Liver (tissue), 7 donors: ENCODE measurements at regions not wholly inside any gene's neighbourhood (a gene's known extent, or its start where the extent isn't known, plus 50 kb on each side); places are given as distances from the start of the nearest gene placed in this dataset.
"Not testable (repeated sequence)": the region's sequence is repeated elsewhere in the genome, so short reads cannot be mapped to it uniquely, and the experiment has no call there.

Experiments
- DNase-seq: peaks from one replicate; pipeline ENCODE4 v3.0.0-alpha.2; 2017; ENCODE audit warnings: low spot score
- H3K27ac ChIP-seq, 2 donors: one replicate each; pipeline ENCODE4 v1.7.0; 2013; ENCODE audit warnings: inconsistent platforms in 2 of 2, low read length in 2 of 2, control low read depth in 1 of 2, low read depth in 1 of 2, mild to moderate bottlenecking in 1 of 2
- H3K27me3 ChIP-seq, 4 donors: one replicate each; pipeline versions ENCODE4 v1.6.1 to v1.7.0; 2013; ENCODE audit warnings: low read length in 3 of 4, inconsistent platforms in 1 of 4, mild to moderate bottlenecking in 1 of 4, moderate library complexity in 1 of 4; ENCODE audit not compliant: control insufficient read depth in 4 of 4, insufficient read depth in 4 of 4
- H3K36me3 ChIP-seq, 4 donors: one replicate each; pipeline versions ENCODE4 v1.6.1 to v1.7.0; 2013; ENCODE audit warnings: low read length in 3 of 4, mild to moderate bottlenecking in 3 of 4, low read depth in 1 of 4, moderate library complexity in 1 of 4; ENCODE audit not compliant: control insufficient read depth in 4 of 4, insufficient read depth in 3 of 4
- H3K4me1 ChIP-seq, 4 donors: one replicate each; pipeline versions ENCODE4 v1.6.1 to v1.7.0; 2013; ENCODE audit warnings: low read length in 3 of 4, mild to moderate bottlenecking in 3 of 4, moderate library complexity in 1 of 4; ENCODE audit not compliant: control insufficient read depth in 4 of 4, insufficient read depth in 4 of 4
- H3K4me3 ChIP-seq, 3 donors: one replicate each; pipeline versions ENCODE4 v1.6.1 to v1.7.0; 2013; ENCODE audit warnings: low read length in 3 of 3, control low read depth in 1 of 3, low read depth in 1 of 3, mild to moderate bottlenecking in 1 of 3
- H3K9ac ChIP-seq, 2 donors: one replicate each; pipeline ENCODE4 v1.7.0; 2013; ENCODE audit warnings: low read length in 2 of 2, mild to moderate bottlenecking in 2 of 2, moderate library complexity in 2 of 2, control low read depth in 1 of 2, low read depth in 1 of 2
- H3K9me3 ChIP-seq, 4 donors: one replicate each; pipeline versions ENCODE4 v1.6.1 to v1.7.0; 2013; ENCODE audit warnings: low read length in 3 of 4; ENCODE audit not compliant: control insufficient read depth in 4 of 4
- ATF3 ChIP-seq: IDR thresholded peaks from 2 replicates; pipeline ENCODE4 v1.6.1; 2016; ENCODE audit warnings: antibody characterized with exemption
- EGR1 ChIP-seq, 2 donors: IDR thresholded peaks; 2 replicates each; pipeline ENCODE4 v1.6.1; 2016 to 2018; ENCODE audit warnings: antibody characterized with exemption in 2 of 2, low read depth in 2 of 2
- FOXA2 ChIP-seq: IDR thresholded peaks from 2 replicates; pipeline ENCODE4 v1.6.1; 2016; ENCODE audit warnings: antibody characterized with exemption
- GABPA ChIP-seq, 2 donors: IDR thresholded peaks in 1 of 2; conservative IDR thresholded peaks in 1 of 2; 2 replicates each; pipeline ENCODE4 v1.6.1; 2016; ENCODE audit warnings: antibody characterized with exemption in 2 of 2, mild to moderate bottlenecking in 1 of 2, moderate library complexity in 1 of 2
- JUND ChIP-seq, 2 donors: IDR thresholded peaks; 2 replicates each; pipeline ENCODE4 v1.6.1; 2016; ENCODE audit warnings: antibody characterized with exemption in 2 of 2
- MAX ChIP-seq: IDR thresholded peaks from 2 replicates; pipeline ENCODE4 v1.6.1; 2016; ENCODE audit warnings: antibody characterized with exemption
- NR2F2 ChIP-seq: IDR thresholded peaks from 2 replicates; pipeline ENCODE4 v1.6.1; 2016; ENCODE audit warnings: antibody characterized with exemption
- RAD21 ChIP-seq, 2 donors: IDR thresholded peaks; 2 replicates each; pipeline ENCODE4 v1.6.1; 2016; ENCODE audit warnings: antibody characterized with exemption in 2 of 2, mild to moderate bottlenecking in 2 of 2
- REST ChIP-seq: IDR thresholded peaks from 2 replicates; pipeline ENCODE4 v1.6.1; 2016; ENCODE audit warnings: antibody characterized with exemption, mild to moderate bottlenecking
- RXRA ChIP-seq, 2 donors: IDR thresholded peaks; 2 replicates each; pipeline ENCODE4 v1.6.1; 2017 to 2018; ENCODE audit warnings: antibody characterized with exemption in 2 of 2, mild to moderate bottlenecking in 1 of 2
- SP1 ChIP-seq: IDR thresholded peaks from 2 replicates; pipeline ENCODE4 v1.6.1; 2018; ENCODE audit warnings: antibody characterized with exemption, mild to moderate bottlenecking
- TAF1 ChIP-seq: conservative IDR thresholded peaks from 2 replicates; pipeline ENCODE4 v1.6.1; 2016; ENCODE audit warnings: antibody characterized with exemption, mild to moderate bottlenecking
- YY1 ChIP-seq: IDR thresholded peaks from 2 replicates; pipeline ENCODE4 v1.6.1; 2016; ENCODE audit warnings: antibody characterized with exemption, mild to moderate bottlenecking
- ZBTB33 ChIP-seq: IDR thresholded peaks from 2 replicates; pipeline ENCODE4 v1.6.1; 2016; ENCODE audit warnings: antibody characterized with exemption
- WGBS: extraction: QIAGEN DNeasy Blood & Tissue Kit; methylation state at CpG from one replicate; pipeline ENCODE4 v1.1.7; 2013; 5-methylcytosine and 5-hydroxymethylcytosine counted together
- donor health status: healthy.
- donor health status: healthy.
- donor health status: healthy.
- donor health status: healthy.

- DNase-seq, H3K4me1 ChIP-seq, H3K4me3 ChIP-seq, H3K27me3 ChIP-seq, H3K9me3 ChIP-seq, H3K9ac ChIP-seq, H3K27ac ChIP-seq, H3K36me3 ChIP-seq: not testable (repeated sequence)
- WGBS = 90% methylated on average over 2 of the region's 2 CpGs
Measured at GRCh38 chr17:63057560-63057959, 91.5 kb downstream of the TANC2 start.

- TF ChIP-seq TAF1 (no peak), ZBTB33 (no peak)
- Histone ChIP-seq H3K9me3 (no peaks in the 10 kb centered on the region), H3K9ac (no peak overlapping the region), H3K4me3 (no peak overlapping the region), H3K4me1 (no peaks in the 10 kb centered on the region), H3K36me3 (no peaks in the 10 kb centered on the region), H3K27me3 (no peaks in the 10 kb centered on the region), H3K27ac (no peak overlapping the region)
- DNase-seq = no peak
- WGBS = 90% methylated on average over 4 of the region's 4 CpGs
Measured at GRCh38 chr17:63066158-63066813, 100.3 kb downstream of the TANC2 start.

GRCh38 chr17:63069245-63069644, 103.2 kb downstream of the TANC2 start:
- H3K4me3 ChIP-seq = no peak overlapping the region
- H3K4me1 ChIP-seq = no peaks in the 10 kb centered on the region
- H3K9ac ChIP-seq = no peak overlapping the region
- TF ChIP-seq MAX (no peak), YY1 (no peak), GABPA (IDR thresholded peaks at IDR 0.05 in 1 of 2, conservative IDR thresholded peaks at IDR 0.05 in 1 of 2) (no peak), EGR1 (IDR thresholded peaks at IDR 0.05; ENCODE audit: low read depth in 2 of 2) (no peak)
- no peaks in the 10 kb centered on the region for H3K36me3 ChIP-seq
- no peak for DNase-seq
- 83% methylated on average over 1 of the region's 1 CpG for WGBS
- H3K9me3 ChIP-seq = no peaks in the 10 kb centered on the region
- H3K27ac ChIP-seq = no peak overlapping the region
- no peaks in the 10 kb centered on the region for H3K27me3 ChIP-seq

GRCh38 chr17:63070031-63070430, 104.0 kb downstream of the TANC2 start:
- Histone ChIP-seq H3K27me3 (no peaks in the 10 kb centered on the region), H3K36me3 (no peaks in the 10 kb centered on the region), H3K27ac (no peak overlapping the region), H3K4me1 (no peaks in the 10 kb centered on the region), H3K9ac (no peak overlapping the region), H3K4me3 (no peak overlapping the region), H3K9me3 (no peaks in the 10 kb centered on the region)
- DNase-seq = no peak
- WGBS = 89% methylated on average over 1 of the region's 1 CpG
- TF ChIP-seq MAX (no peak), TAF1 (no peak), JUND (IDR thresholded peaks at IDR 0.05) (no peak), GABPA (IDR thresholded peaks at IDR 0.05 in 1 of 2, conservative IDR thresholded peaks at IDR 0.05 in 1 of 2) (no peak), NR2F2 (no peak), YY1 (no peak), ATF3 (no peak), RAD21 (IDR thresholded peaks at IDR 0.05) (no peak), FOXA2 (no peak), REST (no peak), ZBTB33 (no peak), RXRA (IDR thresholded peaks at IDR 0.05) (no peak), SP1 (no peak)
